ENCODE measurements at regions not wholly inside any gene's neighbourhood (a gene's known extent, or its start where the extent isn't known, plus 50 kb on each side); places are given as distances from the start of the nearest gene placed in this dataset.
A peak's percentile ranks its signal among the peaks of the same experiment; 100 is the strongest.

- DNase-seq (ENCODE audit: low spot score in 2 of 2) (no peak), ATAC-seq (ENCODE audit: low read depth) (no peak)
- H3K4me3 Mint-ChIP-seq: no peak overlapping the region
- no peaks in the 10 kb centered on the region for H3K36me3 Mint-ChIP-seq
- no peaks in the 10 kb centered on the region for H3K27me3 Mint-ChIP-seq
- H3K27ac Mint-ChIP-seq: no peak overlapping the region
- H3K4me1 Mint-ChIP-seq: no peaks in the 10 kb centered on the region
- H3K9me3 Mint-ChIP-seq: no peaks in the 10 kb centered on the region
Measured at GRCh38 chr17:13362341-13363122, 239.2 kb downstream of the HS3ST3A1 start.

DNA sequence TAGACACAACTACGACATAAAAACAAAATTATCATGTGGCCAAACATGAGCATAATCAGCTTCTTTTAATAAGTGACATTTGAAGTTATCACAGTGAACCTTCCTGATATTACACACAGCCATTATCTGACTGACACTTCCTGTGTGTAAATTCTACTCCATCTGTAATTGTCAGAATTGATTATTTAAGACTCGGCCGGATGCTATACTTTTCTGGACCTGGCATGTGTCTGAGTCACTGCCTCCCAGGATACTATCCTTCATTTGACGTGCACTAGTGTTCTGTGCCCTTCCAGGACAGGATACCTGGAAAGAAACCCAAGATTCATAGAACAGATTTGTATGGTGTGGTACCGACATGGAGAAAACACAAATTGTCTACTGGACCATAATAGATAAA lies 242.0 kb downstream of the HS3ST3A1 start:
- Mint-ChIP-seq H3K27me3 (no peaks in the 10 kb centered on the region), H3K27ac (no peak overlapping the region), H3K4me1 (no peaks in the 10 kb centered on the region), H3K36me3 (no peaks in the 10 kb centered on the region), H3K9me3 (no peaks in the 10 kb centered on the region), H3K4me3 (no peak overlapping the region)
- no peak for DNase-seq (ENCODE audit: low spot score in 2 of 2)
- ATAC-seq (ENCODE audit: low read depth): no peak

GRCh38 chr17:13355054-13355453 lies 246.7 kb downstream of the HS3ST3A1 start:
- no peaks in the 10 kb centered on the region for H3K36me3 Mint-ChIP-seq
- H3K27me3 Mint-ChIP-seq: peaks cover 2% of the 10 kb centered on the region
- DNase-seq (ENCODE audit: low spot score in 2 of 2) (no peak), ATAC-seq (ENCODE audit: low read depth) (no peak)
- no peak overlapping the region for H3K27ac Mint-ChIP-seq
- no peaks in the 10 kb centered on the region for H3K9me3 Mint-ChIP-seq
- H3K4me3 Mint-ChIP-seq: no peak overlapping the region
- H3K4me1 Mint-ChIP-seq: no peaks in the 10 kb centered on the region

DNA sequence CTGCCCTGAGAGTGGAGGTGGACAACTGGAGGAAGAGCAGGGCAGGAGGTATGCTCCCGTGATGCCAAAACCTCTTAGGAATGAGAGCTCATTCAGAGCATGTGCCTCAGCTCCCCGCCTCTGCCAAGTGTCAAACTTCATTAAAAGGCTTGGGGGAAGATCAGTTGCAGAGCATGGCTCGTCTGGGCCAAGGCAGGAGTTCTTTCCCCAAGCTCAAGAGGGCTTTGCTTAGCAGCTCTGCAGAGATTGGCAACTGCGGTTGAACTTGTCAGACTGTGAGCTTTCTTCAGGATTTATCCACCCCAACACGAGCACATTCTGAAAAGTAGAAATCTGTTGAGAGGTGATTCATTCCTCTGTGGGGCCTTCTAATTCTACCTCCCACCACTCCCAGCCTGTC lies 248.1 kb downstream of the HS3ST3A1 start:
- Mint-ChIP-seq H3K36me3 (no peaks in the 10 kb centered on the region), H3K4me1 (no peaks in the 10 kb centered on the region), H3K9me3 (peaks cover 1% of the 10 kb centered on the region), H3K27ac (no peak overlapping the region), H3K4me3 (no peak overlapping the region), H3K27me3 (peaks cover 2% of the 10 kb centered on the region)
- DNase-seq (ENCODE audit: low spot score in 2 of 2) (no peak), ATAC-seq (ENCODE audit: low read depth) (no peak)

- Mint-ChIP-seq H3K4me1 (no peaks in the 10 kb centered on the region), H3K9me3 (peaks cover 1% of the 10 kb centered on the region), H3K36me3 (no peaks in the 10 kb centered on the region), H3K27ac (no peak overlapping the region), H3K4me3 (no peak overlapping the region), H3K27me3 (peaks cover 2% of the 10 kb centered on the region)
- ATAC-seq (ENCODE audit: low read depth): no peak
- DNase-seq (ENCODE audit: low spot score in 2 of 2): no peak
Measured at GRCh38 chr17:13352747-13353415, 248.8 kb downstream of the HS3ST3A1 start.

- Mint-ChIP-seq H3K27ac (no peak overlapping the region), H3K4me1 (no peaks in the 10 kb centered on the region), H3K27me3 (peaks cover 2% of the 10 kb centered on the region), H3K36me3 (no peaks in the 10 kb centered on the region), H3K4me3 (no peak overlapping the region), H3K9me3 (peaks cover 4% of the 10 kb centered on the region)
- DNase-seq (ENCODE audit: low spot score in 2 of 2): no peak
- ATAC-seq (ENCODE audit: low read depth): no peak
Measured at GRCh38 chr17:13351046-13351445, 250.7 kb downstream of the HS3ST3A1 start.

DNA sequence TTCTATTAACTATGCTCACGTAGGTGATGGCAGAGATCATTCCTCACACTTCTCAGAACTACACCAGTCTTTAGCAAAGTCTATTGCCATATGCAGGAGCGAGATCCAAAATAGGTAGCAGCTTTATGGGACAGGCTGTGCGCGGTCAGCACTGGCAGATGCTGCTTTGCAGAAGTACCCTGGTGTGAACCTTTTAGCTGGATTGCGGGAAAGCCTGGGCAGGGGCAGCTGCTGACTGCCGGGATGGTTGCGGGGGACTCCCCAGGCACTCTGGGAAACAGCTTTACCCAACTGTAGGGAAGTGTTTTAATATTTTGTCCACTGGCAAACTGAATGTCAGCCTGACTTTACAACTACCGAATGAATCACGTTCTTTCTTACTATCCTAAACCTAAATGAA lies 251.3 kb downstream of the HS3ST3A1 start:
- H3K9me3 Mint-ChIP-seq: peaks cover 4% of the 10 kb centered on the region
- ATAC-seq (ENCODE audit: low read depth) (no peak), DNase-seq (ENCODE audit: low spot score in 2 of 2) (no peak)
- no peak overlapping the region for H3K4me3 Mint-ChIP-seq
- no peaks in the 10 kb centered on the region for H3K36me3 Mint-ChIP-seq
- H3K4me1 Mint-ChIP-seq: no peaks in the 10 kb centered on the region
- no peak overlapping the region for H3K27ac Mint-ChIP-seq
- H3K27me3 Mint-ChIP-seq: peaks cover 2% of the 10 kb centered on the region

GRCh38 chr17:13346996-13347762 lies 254.6 kb downstream of the HS3ST3A1 start:
- ATAC-seq (ENCODE audit: low read depth) (no peak), DNase-seq (ENCODE audit: low spot score in 2 of 2) (no peak)
- no peak overlapping the region for H3K27ac Mint-ChIP-seq
- peaks cover 4% of the 10 kb centered on the region for H3K9me3 Mint-ChIP-seq
- no peaks in the 10 kb centered on the region for H3K4me1 Mint-ChIP-seq
- H3K27me3 Mint-ChIP-seq: no peaks in the 10 kb centered on the region
- H3K36me3 Mint-ChIP-seq: no peaks in the 10 kb centered on the region
- no peak overlapping the region for H3K4me3 Mint-ChIP-seq

- peaks cover 4% of the 10 kb centered on the region for H3K9me3 Mint-ChIP-seq
- ATAC-seq (ENCODE audit: low read depth) (no peak), DNase-seq (ENCODE audit: low spot score in 2 of 2) (no peak)
- H3K4me1 Mint-ChIP-seq: no peaks in the 10 kb centered on the region
- H3K36me3 Mint-ChIP-seq: no peaks in the 10 kb centered on the region
- no peak overlapping the region for H3K27ac Mint-ChIP-seq
- no peak overlapping the region for H3K4me3 Mint-ChIP-seq
- no peaks in the 10 kb centered on the region for H3K27me3 Mint-ChIP-seq
Measured at GRCh38 chr17:13346592-13346991, 255.1 kb downstream of the HS3ST3A1 start.

DNA sequence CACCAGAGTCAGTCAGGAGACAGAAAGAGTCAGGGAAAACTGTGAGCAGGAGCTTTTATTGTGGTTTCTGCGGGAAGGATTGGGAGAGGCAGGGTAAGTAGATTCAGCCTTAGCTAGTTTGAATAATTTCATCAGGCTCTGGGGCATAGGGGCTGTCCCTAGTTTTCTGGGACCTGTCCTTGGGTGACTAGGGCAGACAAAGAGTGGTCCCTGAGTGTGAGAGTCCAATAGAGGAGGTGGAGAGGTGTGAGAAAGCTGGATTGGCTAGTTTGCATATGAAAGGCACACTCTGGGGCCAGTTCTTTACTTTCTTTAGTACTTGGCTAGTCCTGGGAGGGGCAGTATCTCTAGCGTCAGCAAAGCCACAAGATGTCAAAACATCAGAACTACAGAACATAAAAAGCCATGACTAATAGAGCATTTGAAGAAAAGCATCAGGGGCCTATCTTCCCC lies 255.6 kb downstream of the HS3ST3A1 start:
- peaks cover 4% of the 10 kb centered on the region for H3K9me3 Mint-ChIP-seq
- no peak for ATAC-seq (ENCODE audit: low read depth)

GRCh38 chr17:13338421-13338820 lies 263.3 kb downstream of the HS3ST3A1 start:
- H3K4me1 Mint-ChIP-seq: no peaks in the 10 kb centered on the region
- H3K9me3 Mint-ChIP-seq: peaks cover 2% of the 10 kb centered on the region

More for the DNA sequence above, 255.6 kb downstream of the HS3ST3A1 start:
- DNase-seq (ENCODE audit: low spot score in 2 of 2): no peak
- Mint-ChIP-seq H3K27ac (no peak overlapping the region), H3K27me3 (no peaks in the 10 kb centered on the region), H3K36me3 (no peaks in the 10 kb centered on the region), H3K4me3 (no peak overlapping the region), H3K4me1 (no peaks in the 10 kb centered on the region)

GRCh38 chr17:13337864-13338371 lies 263.8 kb downstream of the HS3ST3A1 start:
- no peaks in the 10 kb centered on the region for H3K4me1 Mint-ChIP-seq
- H3K27ac Mint-ChIP-seq: no peak overlapping the region
- H3K27me3 Mint-ChIP-seq: peaks cover 7% of the 10 kb centered on the region
- no peaks in the 10 kb centered on the region for H3K36me3 Mint-ChIP-seq
- no peak for ATAC-seq (ENCODE audit: low read depth)
- no peak overlapping the region for H3K4me3 Mint-ChIP-seq
- peaks cover 2% of the 10 kb centered on the region for H3K9me3 Mint-ChIP-seq
- DNase-seq (ENCODE audit: low spot score in 2 of 2): peak in 1 of 2 donors; percentile 1

More at GRCh38 chr17:13338421-13338820, 263.3 kb downstream of the HS3ST3A1 start:
- ATAC-seq (ENCODE audit: low read depth): no peak
- peaks cover 7% of the 10 kb centered on the region for H3K27me3 Mint-ChIP-seq
- H3K36me3 Mint-ChIP-seq: no peaks in the 10 kb centered on the region
- H3K27ac Mint-ChIP-seq: no peak overlapping the region
- no peak for DNase-seq (ENCODE audit: low spot score in 2 of 2)
- no peak overlapping the region for H3K4me3 Mint-ChIP-seq

- peaks cover 2% of the 10 kb centered on the region for H3K9me3 Mint-ChIP-seq
- H3K27me3 Mint-ChIP-seq: peaks cover 7% of the 10 kb centered on the region
- no peaks in the 10 kb centered on the region for H3K4me1 Mint-ChIP-seq
- H3K36me3 Mint-ChIP-seq: no peaks in the 10 kb centered on the region
- ATAC-seq (ENCODE audit: low read depth): no peak
- DNase-seq (ENCODE audit: low spot score in 2 of 2): no peak
- no peak overlapping the region for H3K4me3 Mint-ChIP-seq
- no peak overlapping the region for H3K27ac Mint-ChIP-seq
Measured at GRCh38 chr17:13337151-13337550, 264.6 kb downstream of the HS3ST3A1 start.

- H3K36me3 Mint-ChIP-seq: no peaks in the 10 kb centered on the region
- no peak for DNase-seq (ENCODE audit: low spot score in 2 of 2)
- no peak overlapping the region for H3K4me3 Mint-ChIP-seq
- no peak overlapping the region for H3K27ac Mint-ChIP-seq
- peaks cover 1% of the 10 kb centered on the region for H3K9me3 Mint-ChIP-seq
- H3K27me3 Mint-ChIP-seq: peaks cover 6% of the 10 kb centered on the region
- no peaks in the 10 kb centered on the region for H3K4me1 Mint-ChIP-seq
- no peak for ATAC-seq (ENCODE audit: low read depth)
Measured at GRCh38 chr17:13334374-13334773, 267.4 kb downstream of the HS3ST3A1 start.
